GM18867 (cell line): ENCODE measurements at regions not wholly inside any gene's neighbourhood (a gene's known extent, or its start where the extent isn't known, plus 50 kb on each side); places are given as distances from the start of the nearest gene placed in this dataset.

Source experiments
- ATAC-seq: cut with Tn5 transposase; IDR thresholded peaks from one replicate; pipeline ENCODE4 v1.9.1; 2021; ENCODE audit warnings: mild to moderate bottlenecking, moderate library complexity; ENCODE audit not compliant: unreplicated experiment

- ATAC-seq = no peak
These were observed 256.5 kb upstream of the TNRC6C start for GRCh38 chr17:77701996-77702395.

GRCh38 chr17:77704048-77704815 lies 254.3 kb upstream of the TNRC6C start:
- no peak for ATAC-seq

GRCh38 chr17:77706938-77707337 lies 251.6 kb upstream of the TNRC6C start:
- no peak for ATAC-seq

GRCh38 chr17:77707546-77707945 lies 251.0 kb upstream of the TNRC6C start:
- ATAC-seq = no peak

GRCh38 chr17:77708049-77708448 lies 250.5 kb upstream of the TNRC6C start:
- no peak for ATAC-seq

- ATAC-seq = no peak
These were observed 249.6 kb upstream of the TNRC6C start for GRCh38 chr17:77708936-77709335.

GRCh38 chr17:77709594-77709993 lies 248.9 kb upstream of the TNRC6C start:
- ATAC-seq = no peak

- ATAC-seq = no peak
These were observed 245.9 kb upstream of the TNRC6C start for GRCh38 chr17:77712578-77712977.

GRCh38 chr17:77716289-77716926 lies 242.1 kb upstream of the TNRC6C start:
- no peak for ATAC-seq

GRCh38 chr17:77717941-77718668 lies 240.4 kb upstream of the TNRC6C start:
- no peak for ATAC-seq

GRCh38 chr17:77718669-77718961 lies 239.9 kb upstream of the TNRC6C start:
- ATAC-seq = no peak

- no peak for ATAC-seq
These were observed 238.7 kb upstream of the TNRC6C start for GRCh38 chr17:77719806-77720205.

- no peak for ATAC-seq
These were observed 237.3 kb upstream of the TNRC6C start for GRCh38 chr17:77720946-77721845.

- ATAC-seq = no peak
These were observed 236.7 kb upstream of the TNRC6C start for GRCh38 chr17:77721846-77722160.

GRCh38 chr17:77722366-77722765 lies 236.1 kb upstream of the TNRC6C start:
- no peak for ATAC-seq

- ATAC-seq = no peak
These were observed 235.2 kb upstream of the TNRC6C start for GRCh38 chr17:77723071-77723908.

- no peak for ATAC-seq
These were observed 234.3 kb upstream of the TNRC6C start for GRCh38 chr17:77723909-77724875.

GRCh38 chr17:77724876-77725615 lies 233.5 kb upstream of the TNRC6C start:
- ATAC-seq = no peak

GRCh38 chr17:77725846-77726245 lies 232.7 kb upstream of the TNRC6C start:
- ATAC-seq = no peak
